K562 (cell line): ENCODE measurements at regions not wholly inside any gene's neighbourhood (a gene's known extent, or its start where the extent isn't known, plus 50 kb on each side); places are given as distances from the start of the nearest gene placed in this dataset.

Experiments used
- MYC ChIP-seq, 2 experiments: fragments of 250-450 bp in 1 of 2; sonication (Bioruptor Pico) in 1 of 2; IDR thresholded peaks; 2 replicates each; pipeline versions ENCODE4 v1.5.1 to v1.6.1; 2012 to 2021; ENCODE audit warnings: low read depth in 2 of 2, borderline replicate concordance in 1 of 2, improper control_type of control experiment in 1 of 2, low read length in 1 of 2, mild to moderate bottlenecking in 1 of 2, moderate library complexity in 1 of 2
- TBP ChIP-seq: optimal IDR thresholded peaks from 2 replicates; pipeline ENCODE3; 2011; ENCODE audit warnings: low read depth, low read length, improper control_type of control experiment
- TF ChIP-seq, protein P1 (sequence below), 2 experiments: fragments of 450-650 bp in 1 of 2; sonication (generic) in 1 of 2; formaldehyde crosslinking in 1 of 2; IDR thresholded peaks; 2 replicates each; pipeline versions ENCODE4 v1.7.1 to v1.9.0; 2016 to 2022; ENCODE audit warnings: inconsistent platforms in 1 of 2, mild to moderate bottlenecking in 1 of 2, missing genetic modification reagents in 1 of 2
- TF ChIP-seq, protein P2 (sequence below): fragments of 250-450 bp; sonication (Bioruptor Pico); IDR thresholded peaks from 2 replicates; pipeline ENCODE4 v1.6.1; 2021; ENCODE audit warnings: mild to moderate bottlenecking

DNA sequence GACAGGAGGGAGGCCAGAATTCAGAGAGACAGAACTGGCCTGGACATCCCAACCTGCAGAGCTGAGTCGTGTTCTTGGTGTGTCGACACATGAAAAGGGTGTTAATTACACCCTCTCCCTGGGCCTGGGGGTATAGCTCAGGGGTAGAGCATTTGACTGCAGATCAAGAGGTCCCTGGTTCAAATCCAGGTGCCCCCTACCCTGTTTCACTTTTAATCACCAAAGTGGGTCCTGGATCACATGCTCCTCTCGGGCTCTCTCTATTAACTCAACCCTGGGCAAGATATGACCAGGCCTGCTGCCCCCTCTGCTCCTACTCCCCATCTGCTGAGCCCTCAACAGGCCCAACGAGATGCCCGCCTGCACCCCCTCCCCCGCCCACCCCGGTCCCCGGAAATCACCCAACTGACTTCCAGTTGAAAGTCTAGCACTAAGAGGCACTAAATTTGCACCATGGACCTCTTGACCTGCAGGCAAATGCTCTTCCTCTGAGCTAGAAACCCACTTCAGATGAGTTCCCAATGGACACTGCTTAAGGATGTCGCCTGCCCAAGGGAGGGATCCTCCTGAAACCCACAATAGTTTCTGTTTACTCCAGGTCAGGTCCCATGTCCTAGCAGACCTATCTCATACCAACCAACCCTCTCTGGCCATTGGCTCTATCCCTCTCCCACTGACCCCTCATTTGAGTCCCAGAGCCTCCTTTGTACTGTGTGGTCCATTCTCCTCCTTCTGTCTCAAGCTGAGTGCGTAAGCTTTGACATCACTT lies 137.6 kb downstream of the ZNF467 start (continued):
- TF ChIP-seq, protein P1, sequence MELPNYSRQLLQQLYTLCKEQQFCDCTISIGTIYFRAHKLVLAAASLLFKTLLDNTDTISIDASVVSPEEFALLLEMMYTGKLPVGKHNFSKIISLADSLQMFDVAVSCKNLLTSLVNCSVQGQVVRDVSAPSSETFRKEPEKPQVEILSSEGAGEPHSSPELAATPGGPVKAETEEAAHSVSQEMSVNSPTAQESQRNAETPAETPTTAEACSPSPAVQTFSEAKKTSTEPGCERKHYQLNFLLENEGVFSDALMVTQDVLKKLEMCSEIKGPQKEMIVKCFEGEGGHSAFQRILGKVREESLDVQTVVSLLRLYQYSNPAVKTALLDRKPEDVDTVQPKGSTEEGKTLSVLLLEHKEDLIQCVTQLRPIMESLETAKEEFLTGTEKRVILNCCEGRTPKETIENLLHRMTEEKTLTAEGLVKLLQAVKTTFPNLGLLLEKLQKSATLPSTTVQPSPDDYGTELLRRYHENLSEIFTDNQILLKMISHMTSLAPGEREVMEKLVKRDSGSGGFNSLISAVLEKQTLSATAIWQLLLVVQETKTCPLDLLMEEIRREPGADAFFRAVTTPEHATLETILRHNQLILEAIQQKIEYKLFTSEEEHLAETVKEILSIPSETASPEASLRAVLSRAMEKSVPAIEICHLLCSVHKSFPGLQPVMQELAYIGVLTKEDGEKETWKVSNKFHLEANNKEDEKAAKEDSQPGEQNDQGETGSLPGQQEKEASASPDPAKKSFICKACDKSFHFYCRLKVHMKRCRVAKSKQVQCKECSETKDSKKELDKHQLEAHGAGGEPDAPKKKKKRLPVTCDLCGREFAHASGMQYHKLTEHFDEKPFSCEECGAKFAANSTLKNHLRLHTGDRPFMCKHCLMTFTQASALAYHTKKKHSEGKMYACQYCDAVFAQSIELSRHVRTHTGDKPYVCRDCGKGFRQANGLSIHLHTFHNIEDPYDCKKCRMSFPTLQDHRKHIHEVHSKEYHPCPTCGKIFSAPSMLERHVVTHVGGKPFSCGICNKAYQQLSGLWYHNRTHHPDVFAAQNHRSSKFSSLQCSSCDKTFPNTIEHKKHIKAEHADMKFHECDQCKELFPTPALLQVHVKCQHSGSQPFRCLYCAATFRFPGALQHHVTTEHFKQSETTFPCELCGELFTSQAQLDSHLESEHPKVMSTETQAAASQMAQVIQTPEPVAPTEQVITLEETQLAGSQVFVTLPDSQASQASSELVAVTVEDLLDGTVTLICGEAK (IDR thresholded peaks at IDR 0.05) = peak; percentile 65
- TF ChIP-seq, protein P1 (CRISPR knock-in tag; IDR thresholded peaks at IDR 0.05) = no peak
- TF ChIP-seq TBP (peak; percentile 96), MYC (IDR thresholded peaks at IDR 0.05; ENCODE audit: low read depth, low read length) (0 out of 2 replicates have a peak, but pooled peaks have one; percentile 13), MYC (CRISPR knock-in tag; IDR thresholded peaks at IDR 0.05; ENCODE audit: borderline replicate concordance, low read depth) (no peak)
- TF ChIP-seq, protein P2, sequence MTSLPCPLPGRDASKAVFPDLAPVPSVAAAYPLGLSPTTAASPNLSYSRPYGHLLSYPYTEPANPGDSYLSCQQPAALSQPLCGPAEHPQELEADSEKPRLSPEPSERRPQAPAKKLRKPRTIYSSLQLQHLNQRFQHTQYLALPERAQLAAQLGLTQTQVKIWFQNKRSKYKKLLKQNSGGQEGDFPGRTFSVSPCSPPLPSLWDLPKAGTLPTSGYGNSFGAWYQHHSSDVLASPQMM = no peak
